Ascending aorta (tissue), 2 donors: ENCODE measurements at regions not wholly inside any gene's neighbourhood (a gene's known extent, or its start where the extent isn't known, plus 50 kb on each side); places are given as distances from the start of the nearest gene placed in this dataset.

Experiments used
- DNase-seq, 2 donors: peaks; one replicate each; pipeline ENCODE4 v3.0.0-alpha.2; 2019; ENCODE audit warnings: low spot score in 2 of 2
- H3K27ac ChIP-seq, 2 donors: fragments of 200-600 bp; sonication (generic); one replicate each; pipeline ENCODE4 v1.5.1; 2016 to 2017; ENCODE audit warnings: mild to moderate bottlenecking in 1 of 2
- H3K27me3 ChIP-seq: fragments of 200-600 bp; sonication (generic); one replicate; pipeline ENCODE4 v1.5.1; 2017
- H3K36me3 ChIP-seq, 2 donors: fragments of 200-600 bp; sonication (generic); one replicate each; pipeline ENCODE4 v1.5.1; 2016
- H3K4me1 ChIP-seq, 2 donors: fragments of 200-600 bp; sonication (generic); one replicate each; pipeline ENCODE4 v1.5.1; 2016 to 2017; ENCODE audit warnings: mild to moderate bottlenecking in 1 of 2
- H3K4me3 ChIP-seq, 2 donors: fragments of 200-600 bp; sonication (generic); one replicate each; pipeline ENCODE4 v1.5.1; 2016 to 2017; ENCODE audit warnings: mild to moderate bottlenecking in 1 of 2
- H3K9me3 ChIP-seq, 2 donors: fragments of 200-600 bp; sonication (generic); one replicate each; pipeline ENCODE4 v1.5.1; 2016
- CTCF ChIP-seq, 3 experiments: fragments of 200-600 bp in 2 of 3; fragments of 450-650 bp in 1 of 3; sonication (generic) in 2 of 3; IDR thresholded peaks; one replicate each; pipeline ENCODE4 v1.5.1; 2016 to 2019; ENCODE audit warnings: antibody characterized with exemption in 3 of 3, mild to moderate bottlenecking in 1 of 3, moderate library complexity in 1 of 3
- intact Hi-C: fragments of 100-400 bp; cut with DNase I; formaldehyde crosslinking; loops from one replicate; pipeline ENCODE4 v1.15.1; 2023

- Histone ChIP-seq H3K27me3 (no peaks in the 10 kb centered on the region), H3K4me1 (no peaks in the 10 kb centered on the region), H3K4me3 (no peak overlapping the region), H3K36me3 (no peaks in the 10 kb centered on the region), H3K27ac (no peak overlapping the region), H3K9me3 (no peaks in the 10 kb centered on the region)
- DNase-seq, result no peak
- intact Hi-C loops, result no loop called here
- TF ChIP-seq CTCF (IDR thresholded peaks at IDR 0.05), result no peak
Measured at GRCh38 chr14:31939934-31940333, 137.2 kb upstream of the ARHGAP5 start.

GRCh38 chr14:31941487-31941886, 135.6 kb upstream of the ARHGAP5 start:
- intact Hi-C loops, result no loop called here
- H3K4me3 ChIP-seq, result no peak overlapping the region
- no peaks in the 10 kb centered on the region for H3K27me3 ChIP-seq
- no peaks in the 10 kb centered on the region for H3K4me1 ChIP-seq
- no peaks in the 10 kb centered on the region for H3K9me3 ChIP-seq
- DNase-seq, result no peak
- no peak for TF ChIP-seq CTCF (IDR thresholded peaks at IDR 0.05)
- H3K36me3 ChIP-seq, result no peaks in the 10 kb centered on the region
- no peak overlapping the region for H3K27ac ChIP-seq

GRCh38 chr14:31942166-31942841, 134.8 kb upstream of the ARHGAP5 start:
- Histone ChIP-seq H3K36me3 (no peaks in the 10 kb centered on the region), H3K9me3 (no peaks in the 10 kb centered on the region), H3K4me1 (no peaks in the 10 kb centered on the region), H3K27me3 (no peaks in the 10 kb centered on the region), H3K4me3 (no peak overlapping the region), H3K27ac (no peak overlapping the region)
- DNase-seq, result no peak
- intact Hi-C loops, result no loop called here
- TF ChIP-seq CTCF (IDR thresholded peaks at IDR 0.05), result no peak

GRCh38 chr14:31943217-31943799, 133.8 kb upstream of the ARHGAP5 start:
- Histone ChIP-seq H3K4me3 (no peak overlapping the region), H3K9me3 (no peaks in the 10 kb centered on the region), H3K4me1 (no peaks in the 10 kb centered on the region), H3K36me3 (no peaks in the 10 kb centered on the region), H3K27me3 (no peaks in the 10 kb centered on the region), H3K27ac (no peak overlapping the region)
- intact Hi-C loops, result no loop called here
- TF ChIP-seq CTCF (IDR thresholded peaks at IDR 0.05), result no peak
- DNase-seq, result no peak

- H3K4me3 ChIP-seq, result no peak overlapping the region
- H3K4me1 ChIP-seq, result no peaks in the 10 kb centered on the region
- DNase-seq, result no peak
- no peaks in the 10 kb centered on the region for H3K9me3 ChIP-seq
- no peaks in the 10 kb centered on the region for H3K27me3 ChIP-seq
- H3K36me3 ChIP-seq, result no peaks in the 10 kb centered on the region
- TF ChIP-seq CTCF (IDR thresholded peaks at IDR 0.05), result no peak
- H3K27ac ChIP-seq, result no peak overlapping the region
- intact Hi-C loops, result no loop called here
Measured at GRCh38 chr14:31943861-31944255, 133.2 kb upstream of the ARHGAP5 start.
